ENCODE measurements at regions not wholly inside any gene's neighbourhood (a gene's known extent, or its start where the extent isn't known, plus 50 kb on each side); places are given as distances from the start of the nearest gene placed in this dataset.

DNA sequence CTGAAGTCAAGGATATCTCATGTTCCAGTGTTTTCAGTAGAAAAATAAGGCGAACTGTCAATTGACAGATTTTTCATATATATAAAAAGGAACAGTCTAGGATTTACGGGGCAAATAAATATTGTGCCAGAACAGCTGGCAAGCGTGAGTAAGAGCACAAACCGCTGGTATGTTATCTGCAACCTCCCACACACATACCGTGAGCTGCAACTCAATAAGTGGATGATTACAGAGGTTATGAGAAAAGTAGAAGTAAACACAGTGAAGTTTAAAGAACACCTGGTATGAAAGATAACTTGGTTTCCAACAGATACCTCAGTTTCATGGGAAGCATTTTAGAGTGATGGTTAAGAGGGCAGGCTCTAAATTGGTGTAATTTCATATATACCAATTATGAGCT, 733.4 kb downstream of the TUSC7 start:
- no peaks in the 10 kb centered on the region for H3K79me2 ChIP-seq (ENCODE audit: low read length)
- no peak overlapping the region for H3K27ac ChIP-seq (ENCODE audit: low read length)
- H3K36me3 ChIP-seq (replicated peaks; ENCODE audit: low read depth, low read length): no peaks in the 10 kb centered on the region
- H3K4me1 ChIP-seq (ENCODE audit: low read length): no peaks in the 10 kb centered on the region
- no peak overlapping the region for H3K4me3 ChIP-seq (ENCODE audit: low read length)
- no peak overlapping the region for H3K9ac ChIP-seq (ENCODE audit: low read length)
- TF ChIP-seq CTCF (IDR thresholded peaks at IDR 0.05; ENCODE audit: low read depth, low read length) (no peak), EZH2phosphoT487 (IDR thresholded peaks at IDR 0.05; ENCODE audit: low read depth) (no peak)
- no peaks in the 10 kb centered on the region; the same call in 1 of the 2 replicates for H3K27me3 ChIP-seq (ENCODE audit: low read depth, low read length)
- H4K20me1 ChIP-seq (ENCODE audit: insufficient read depth, low read length): no peaks in the 10 kb centered on the region
- H3K9me3 ChIP-seq (ENCODE audit: insufficient read depth, low read length): no peaks in the 10 kb centered on the region
- H3K4me2 ChIP-seq (ENCODE audit: low read length): no peak overlapping the region
- H2AFZ ChIP-seq (ENCODE audit: low read depth, low read length): no peak overlapping the region

DNA sequence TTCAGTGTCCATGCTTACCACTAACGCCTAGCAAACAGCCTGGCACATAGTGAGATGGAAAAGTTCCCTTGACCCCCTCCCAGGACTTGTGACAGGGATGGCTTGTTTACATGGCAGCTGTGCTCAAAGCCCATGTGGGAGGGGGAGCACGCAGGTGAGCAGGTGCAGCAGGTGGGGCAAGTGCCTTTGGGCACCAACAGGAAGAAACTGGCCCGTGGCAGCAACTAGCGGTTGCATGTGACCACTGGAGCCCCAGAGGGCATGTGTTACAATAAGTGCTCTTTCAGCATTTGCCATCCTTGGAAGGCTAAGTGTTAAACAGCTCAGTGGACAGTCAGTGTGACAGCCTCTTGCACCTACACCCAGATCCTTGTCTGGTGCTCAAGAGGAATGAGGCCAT, 734.6 kb downstream of the TUSC7 start:
- no peak overlapping the region for H3K27ac ChIP-seq (ENCODE audit: low read length)
- no peaks in the 10 kb centered on the region for H3K36me3 ChIP-seq (replicated peaks; ENCODE audit: low read depth, low read length)
- no peak overlapping the region for H3K4me3 ChIP-seq (ENCODE audit: low read length)
- H3K79me2 ChIP-seq (ENCODE audit: low read length): no peaks in the 10 kb centered on the region
- no peak for TF ChIP-seq CTCF (IDR thresholded peaks at IDR 0.05; ENCODE audit: low read depth, low read length)
- no peak for TF ChIP-seq EZH2phosphoT487 (IDR thresholded peaks at IDR 0.05; ENCODE audit: low read depth)
- H3K9ac ChIP-seq (ENCODE audit: low read length): no peak overlapping the region
- no peak overlapping the region for H2AFZ ChIP-seq (ENCODE audit: low read depth, low read length)
- no peak overlapping the region for H3K4me2 ChIP-seq (ENCODE audit: low read length)
- H3K4me1 ChIP-seq (ENCODE audit: low read length): no peaks in the 10 kb centered on the region
- H4K20me1 ChIP-seq (ENCODE audit: insufficient read depth, low read length): no peaks in the 10 kb centered on the region
- no peaks in the 10 kb centered on the region for H3K9me3 ChIP-seq (ENCODE audit: insufficient read depth, low read length)
- H3K27me3 ChIP-seq (ENCODE audit: low read depth, low read length): no peaks in the 10 kb centered on the region; the same call in 1 of the 2 replicates

DNA sequence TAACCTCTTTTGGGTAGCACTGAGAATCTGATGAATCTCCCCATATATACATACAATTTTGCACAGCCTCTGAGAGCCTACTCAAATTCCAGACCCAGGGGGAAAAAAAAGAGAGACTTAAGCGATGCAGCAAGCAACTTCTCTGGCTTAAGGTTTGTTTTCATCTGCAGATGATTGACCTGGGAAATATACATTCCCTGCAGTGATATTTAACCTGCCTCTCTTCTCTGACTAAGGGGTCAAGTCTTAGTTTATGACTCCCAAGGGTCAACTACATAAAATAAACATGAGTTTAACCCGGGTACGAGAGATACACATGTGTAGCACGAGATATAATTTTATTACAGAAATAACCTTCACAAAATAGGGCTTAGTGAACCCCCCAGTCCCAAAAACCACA, 737.8 kb downstream of the TUSC7 start:
- Histone ChIP-seq H4K20me1 (ENCODE audit: insufficient read depth, low read length) (no peaks in the 10 kb centered on the region), H3K36me3 (replicated peaks; ENCODE audit: low read depth, low read length) (no peaks in the 10 kb centered on the region), H3K4me1 (ENCODE audit: low read length) (peaks cover 7% of the 10 kb centered on the region), H3K9ac (ENCODE audit: low read length) (no peak overlapping the region), H3K9me3 (ENCODE audit: insufficient read depth, low read length) (no peaks in the 10 kb centered on the region), H3K79me2 (ENCODE audit: low read length) (no peaks in the 10 kb centered on the region), H2AFZ (ENCODE audit: low read depth, low read length) (no peak overlapping the region), H3K27me3 (ENCODE audit: low read depth, low read length) (no peaks in the 10 kb centered on the region; the same call in 1 of the 2 replicates), H3K4me2 (ENCODE audit: low read length) (no peak overlapping the region), H3K4me3 (ENCODE audit: low read length) (no peak overlapping the region), H3K27ac (ENCODE audit: low read length) (no peak overlapping the region)
- TF ChIP-seq CTCF (IDR thresholded peaks at IDR 0.05; ENCODE audit: low read depth, low read length) (no peak), EZH2phosphoT487 (IDR thresholded peaks at IDR 0.05; ENCODE audit: low read depth) (no peak)

GRCh38 chr3:117450026-117450425, 740.4 kb downstream of the TUSC7 start:
- no peak overlapping the region for H3K27ac ChIP-seq (ENCODE audit: low read length)
- H3K36me3 ChIP-seq (replicated peaks; ENCODE audit: low read depth, low read length): no peaks in the 10 kb centered on the region
- no peak for TF ChIP-seq EZH2phosphoT487 (IDR thresholded peaks at IDR 0.05; ENCODE audit: low read depth)
- no peak for TF ChIP-seq CTCF (IDR thresholded peaks at IDR 0.05; ENCODE audit: low read depth, low read length)
- no peaks in the 10 kb centered on the region for H4K20me1 ChIP-seq (ENCODE audit: insufficient read depth, low read length)
- H3K9ac ChIP-seq (ENCODE audit: low read length): no peak overlapping the region
- H3K4me2 ChIP-seq (ENCODE audit: low read length): no peak overlapping the region
- no peaks in the 10 kb centered on the region for H3K79me2 ChIP-seq (ENCODE audit: low read length)
- peaks cover 7% of the 10 kb centered on the region for H3K4me1 ChIP-seq (ENCODE audit: low read length)
- H2AFZ ChIP-seq (ENCODE audit: low read depth, low read length): no peak overlapping the region
- H3K9me3 ChIP-seq (ENCODE audit: insufficient read depth, low read length): no peaks in the 10 kb centered on the region
- H3K4me3 ChIP-seq (ENCODE audit: low read length): no peak overlapping the region
- H3K27me3 ChIP-seq (ENCODE audit: low read depth, low read length): no peaks in the 10 kb centered on the region

Data from OCI-LY3 (cell line).